GM12872 (cell line): ENCODE measurements at regions not wholly inside any gene's neighbourhood (a gene's known extent, or its start where the extent isn't known, plus 50 kb on each side); places are given as distances from the start of the nearest gene placed in this dataset.

Experiments used
- TF ChIP-seq, protein P1 (sequence below): IDR thresholded peaks from 3 replicates; pipeline ENCODE4 v1.5.1; 2011; ENCODE audit warnings: low read depth, mild to moderate bottlenecking, low read length, moderate library complexity; ENCODE audit not compliant: insufficient read depth

DNA sequence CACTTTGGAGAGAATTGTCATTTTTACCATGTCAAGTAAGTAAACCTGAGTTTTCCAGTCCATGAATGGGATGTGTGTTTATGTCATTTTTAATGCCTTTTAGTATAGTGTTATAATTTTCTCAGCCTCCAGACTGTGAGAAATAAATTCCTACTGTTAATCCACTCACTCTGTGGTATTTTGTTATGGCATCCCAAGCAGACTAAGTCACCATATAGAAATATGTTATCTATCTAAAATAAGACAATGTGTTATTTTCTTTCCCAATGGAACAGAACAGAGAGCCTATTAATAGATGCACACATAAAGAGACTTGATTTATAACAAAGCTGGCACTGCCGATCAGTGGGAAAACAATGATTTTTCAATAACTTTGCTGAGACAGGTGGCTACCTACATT, 70.2 kb upstream of the SLC4A11 start:
- TF ChIP-seq, protein P1, sequence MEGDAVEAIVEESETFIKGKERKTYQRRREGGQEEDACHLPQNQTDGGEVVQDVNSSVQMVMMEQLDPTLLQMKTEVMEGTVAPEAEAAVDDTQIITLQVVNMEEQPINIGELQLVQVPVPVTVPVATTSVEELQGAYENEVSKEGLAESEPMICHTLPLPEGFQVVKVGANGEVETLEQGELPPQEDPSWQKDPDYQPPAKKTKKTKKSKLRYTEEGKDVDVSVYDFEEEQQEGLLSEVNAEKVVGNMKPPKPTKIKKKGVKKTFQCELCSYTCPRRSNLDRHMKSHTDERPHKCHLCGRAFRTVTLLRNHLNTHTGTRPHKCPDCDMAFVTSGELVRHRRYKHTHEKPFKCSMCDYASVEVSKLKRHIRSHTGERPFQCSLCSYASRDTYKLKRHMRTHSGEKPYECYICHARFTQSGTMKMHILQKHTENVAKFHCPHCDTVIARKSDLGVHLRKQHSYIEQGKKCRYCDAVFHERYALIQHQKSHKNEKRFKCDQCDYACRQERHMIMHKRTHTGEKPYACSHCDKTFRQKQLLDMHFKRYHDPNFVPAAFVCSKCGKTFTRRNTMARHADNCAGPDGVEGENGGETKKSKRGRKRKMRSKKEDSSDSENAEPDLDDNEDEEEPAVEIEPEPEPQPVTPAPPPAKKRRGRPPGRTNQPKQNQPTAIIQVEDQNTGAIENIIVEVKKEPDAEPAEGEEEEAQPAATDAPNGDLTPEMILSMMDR, result no peak

DNA sequence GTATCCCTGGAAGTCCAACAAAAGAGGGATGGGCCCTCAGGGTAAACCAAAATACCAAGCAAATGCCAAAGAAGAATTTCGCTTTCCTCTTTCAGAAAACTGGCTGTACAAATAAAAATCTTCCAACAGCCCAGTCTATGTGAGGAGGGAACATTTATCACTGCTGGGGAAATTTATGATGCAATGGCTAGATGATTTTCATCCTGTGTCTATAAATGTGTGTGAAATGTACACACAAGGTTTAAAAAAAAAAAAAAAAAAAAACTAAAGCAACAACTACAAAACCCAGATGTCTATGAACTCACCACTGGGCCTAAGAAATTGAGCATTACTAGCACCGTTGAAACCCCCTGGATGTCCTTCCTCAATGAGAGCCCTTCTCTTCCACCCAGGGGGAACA, 68.7 kb upstream of the SLC4A11 start:
- TF ChIP-seq, protein P1, result no peak

DNA sequence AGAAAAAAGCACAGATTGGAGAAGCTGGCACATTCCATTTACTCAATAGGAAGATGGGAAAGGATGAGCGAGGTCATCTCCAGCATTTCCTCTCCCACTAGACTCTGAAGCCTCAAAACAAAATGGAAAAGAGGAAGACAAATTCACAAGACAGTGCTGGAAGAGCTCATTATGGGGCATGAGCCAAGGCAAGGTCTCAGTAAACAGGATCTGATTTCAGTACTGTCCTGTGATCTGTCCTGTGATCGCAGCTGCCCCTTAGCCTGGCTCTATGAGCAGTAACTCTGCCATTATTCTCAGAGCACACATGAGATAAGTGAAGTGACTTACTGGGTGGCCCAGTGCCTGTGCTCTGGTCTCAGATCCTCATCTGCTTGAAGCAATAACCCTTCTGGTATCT, 68.1 kb upstream of the SLC4A11 start:
- TF ChIP-seq, protein P1, result no peak

DNA sequence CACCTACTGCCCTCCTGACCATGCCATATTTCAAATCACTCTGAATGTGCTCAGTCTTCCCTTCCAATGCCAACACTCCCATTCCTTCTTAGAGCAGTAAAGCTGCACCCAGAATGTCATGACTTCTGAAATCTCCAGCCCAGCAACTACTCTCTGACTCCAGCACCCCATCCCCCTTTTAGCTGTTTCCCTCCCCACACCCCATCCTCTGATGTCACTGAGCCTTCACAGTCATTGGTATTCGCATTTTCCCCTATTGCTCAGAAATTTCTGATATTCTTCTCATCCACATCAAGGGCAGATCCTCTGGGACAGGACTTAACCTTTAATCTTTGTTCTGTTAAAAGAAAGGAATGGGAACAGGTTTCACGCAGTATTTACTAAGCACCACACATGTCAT, 67.1 kb upstream of the SLC4A11 start:
- TF ChIP-seq, protein P1, result no peak

DNA sequence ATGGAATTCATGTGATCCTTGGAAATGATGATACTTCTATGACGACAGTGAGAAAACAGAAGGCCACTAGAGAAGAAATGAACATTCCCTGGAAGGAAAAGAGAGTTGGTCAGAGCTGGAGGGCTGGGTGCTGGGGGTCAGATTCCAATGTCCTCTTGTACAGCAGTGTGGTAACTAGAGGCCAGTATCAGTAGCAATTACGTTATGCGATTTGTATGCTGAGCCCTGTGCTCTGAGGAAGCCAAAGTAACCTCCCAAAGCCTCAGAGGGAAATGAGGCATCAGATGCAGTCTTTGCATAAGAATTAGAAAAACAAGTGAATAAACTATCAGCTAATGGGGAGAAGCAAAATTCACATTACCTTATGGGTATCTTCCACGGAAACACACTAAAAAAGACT, 65.5 kb upstream of the SLC4A11 start:
- TF ChIP-seq, protein P1, result no peak

DNA sequence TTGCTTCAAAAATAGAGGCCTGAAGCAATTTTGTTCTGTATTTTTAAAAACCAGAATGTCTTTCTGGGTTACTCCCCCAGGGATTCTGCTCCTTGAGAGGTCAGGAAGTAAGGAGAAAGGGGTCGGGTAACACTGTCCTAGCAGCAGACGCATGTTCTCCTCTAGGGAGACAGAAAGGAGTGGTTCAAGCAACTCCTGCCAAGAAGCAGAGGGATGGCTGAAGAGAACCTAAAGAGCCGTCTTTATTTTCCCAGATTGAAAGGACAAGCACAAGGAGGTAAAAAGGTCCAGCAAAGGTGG, 58.0 kb upstream of the SLC4A11 start:
- TF ChIP-seq, protein P1, result no peak

DNA sequence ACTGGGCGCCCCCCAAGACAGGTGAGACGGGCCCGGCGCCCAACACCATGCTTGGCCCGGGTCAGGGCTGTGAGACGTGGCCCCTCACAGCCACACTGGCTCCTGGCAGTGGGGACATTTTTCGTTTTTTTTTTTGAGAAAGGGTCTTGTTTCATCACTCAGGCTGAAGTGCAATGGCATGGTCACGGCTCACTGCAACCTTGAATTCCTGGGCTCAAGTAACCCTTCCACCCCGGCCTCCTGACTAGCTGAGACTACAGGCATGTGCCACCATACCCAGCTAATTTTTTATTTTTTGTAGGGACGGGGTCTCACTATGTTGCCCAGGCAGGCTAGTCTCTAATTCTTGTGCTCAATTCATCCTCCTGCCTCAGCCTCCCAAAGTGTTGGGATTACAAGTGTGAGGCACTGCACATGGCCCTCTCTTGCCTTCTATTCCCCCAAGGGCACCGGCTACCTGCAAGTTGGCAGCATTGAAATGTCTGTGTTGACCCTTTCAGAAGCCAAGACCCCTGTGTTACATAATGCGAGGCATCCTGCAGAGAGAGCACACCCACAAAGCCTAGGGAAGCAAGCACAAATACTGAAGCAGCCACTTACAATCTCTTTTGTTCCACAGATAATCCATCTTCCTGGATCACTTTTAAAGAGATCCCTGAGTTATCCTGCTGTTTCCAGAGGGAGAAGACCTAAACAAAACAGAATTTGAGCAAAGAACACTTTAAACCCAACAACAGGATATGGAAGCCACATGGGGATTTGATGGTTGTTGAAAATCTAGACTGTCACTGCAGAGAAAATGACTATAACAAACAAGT, 57.5 kb upstream of the SLC4A11 start:
- TF ChIP-seq, protein P1, result no peak
